GM23338 (cell line): ENCODE measurements at regions not wholly inside any gene's neighbourhood (a gene's known extent, or its start where the extent isn't known, plus 50 kb on each side); places are given as distances from the start of the nearest gene placed in this dataset.

Experiments used
- ATAC-seq: fragments of 200-7000 bp; cut with Tn5 transposase; 3 replicates; pipeline ENCODE4 v1.9.1; 2020
- DNase-seq: peaks from one replicate; pipeline ENCODE4 v3.0.0-alpha.2; 2015; ENCODE audit warnings: low spot score
- H2AFZ ChIP-seq: fragments of 200-600 bp; sonication (generic); 2 replicates; pipeline ENCODE4 v1.8.0; 2016; ENCODE audit warnings: antibody characterized with exemption, mild to moderate bottlenecking, moderate library complexity
- H3F3A ChIP-seq: fragments of 200-600 bp; sonication (generic); replicated peaks from 2 replicates; pipeline ENCODE4 v1.8.0; 2017; ENCODE audit warnings: antibody characterized with exemption, mixed run types, low read depth
- H3K27ac ChIP-seq: fragments of 200-600 bp; sonication (generic); 2 replicates; pipeline ENCODE4 v1.6.1; 2016; ENCODE audit warnings: low read depth
- H3K27me3 ChIP-seq: fragments of 200-600 bp; sonication (generic); 2 replicates; pipeline ENCODE4 v1.8.0; 2016; ENCODE audit warnings: mild to moderate bottlenecking, mixed run types, moderate library complexity; ENCODE audit not compliant: insufficient read depth
- H3K36me3 ChIP-seq: fragments of 200-600 bp; sonication (generic); 2 replicates; pipeline ENCODE4 v1.8.0; 2016; ENCODE audit warnings: mild to moderate bottlenecking; ENCODE audit not compliant: insufficient read depth
- H3K4me1 ChIP-seq: fragments of 200-600 bp; sonication (generic); 2 replicates; pipeline ENCODE4 v1.8.0; 2016; ENCODE audit warnings: mild to moderate bottlenecking, moderate library complexity; ENCODE audit not compliant: insufficient read depth
- H3K4me2 ChIP-seq: fragments of 200-600 bp; sonication (generic); 2 replicates; pipeline ENCODE4 v1.7.1; 2017; ENCODE audit warnings: mixed run types
- H3K4me3 ChIP-seq: fragments of 200-600 bp; sonication (generic); 2 replicates; pipeline ENCODE4 v1.6.1; 2016; ENCODE audit warnings: mixed run types
- H3K79me2 ChIP-seq: fragments of 200-600 bp; sonication (generic); replicated peaks from 2 replicates; pipeline ENCODE4 v1.8.0; 2017; ENCODE audit warnings: mild to moderate bottlenecking; ENCODE audit not compliant: insufficient read depth
- H3K9me2 ChIP-seq: fragments of 200-600 bp; sonication (generic); 2 replicates; pipeline ENCODE4 v1.8.0; 2017; ENCODE audit not compliant: insufficient read depth
- H4K20me1 ChIP-seq: fragments of 200-600 bp; sonication (generic); replicated peaks from 2 replicates; pipeline ENCODE4 v1.8.0; 2017; ENCODE audit warnings: mild to moderate bottlenecking; ENCODE audit not compliant: insufficient read depth
- H3K27ac Mint-ChIP-seq: 2 replicates; pipeline ENCODE4 v1.8.0; 2020; ENCODE audit warnings: inconsistent platforms, mild to moderate bottlenecking, moderate library complexity, mixed read lengths
- H3K27me3 Mint-ChIP-seq: 3 replicates; pipeline ENCODE4 v1.8.0; 2022; ENCODE audit warnings: low read depth, mild to moderate bottlenecking, moderate library complexity, mixed read lengths, inconsistent platforms; ENCODE audit not compliant: insufficient read depth, poor library complexity
- H3K36me3 Mint-ChIP-seq: 3 replicates; pipeline ENCODE4 v1.8.0; 2021; ENCODE audit warnings: low read depth, mild to moderate bottlenecking, inconsistent platforms, moderate library complexity, mixed read lengths
- H3K4me1 Mint-ChIP-seq: 3 replicates; pipeline ENCODE4 v1.8.0; 2020; ENCODE audit warnings: mild to moderate bottlenecking, inconsistent platforms, mixed read lengths
- H3K4me3 Mint-ChIP-seq: 3 replicates; pipeline ENCODE4 v1.8.0; 2021; ENCODE audit warnings: moderate library complexity, mild to moderate bottlenecking, inconsistent platforms, mixed read lengths
- H3K9me3 Mint-ChIP-seq: 3 replicates; pipeline ENCODE4 v1.8.0; 2020; ENCODE audit warnings: moderate library complexity, mild to moderate bottlenecking, inconsistent platforms, mixed read lengths
- CREB1 ChIP-seq: fragments of 250-450 bp; sonication (Bioruptor Pico); IDR thresholded peaks from 2 replicates; pipeline ENCODE4 v1.5.0; 2020; ENCODE audit warnings: low read depth, mild to moderate bottlenecking, moderate library complexity
- EZH2phosphoT487 ChIP-seq: fragments of 200-600 bp; sonication (generic); IDR thresholded peaks from one replicate; pipeline ENCODE4 v1.8.1; 2018; ENCODE audit warnings: antibody characterized with exemption; ENCODE audit not compliant: unreplicated experiment
- JUNB ChIP-seq: IDR thresholded peaks from one replicate; pipeline ENCODE4 v1.6.1; 2016; ENCODE audit warnings: antibody characterized with exemption; ENCODE audit not compliant: unreplicated experiment
- NANOG ChIP-seq: IDR thresholded peaks from 2 replicates; pipeline ENCODE4 v1.6.1; 2016; ENCODE audit warnings: antibody characterized with exemption, borderline replicate concordance
- POLR2AphosphoS5 ChIP-seq: IDR thresholded peaks from 2 replicates; pipeline ENCODE4 v1.6.1; 2016; ENCODE audit warnings: antibody characterized with exemption, low read depth
- STAT1 ChIP-seq: IDR thresholded peaks from one replicate; pipeline ENCODE4 v1.6.1; 2016; ENCODE audit warnings: antibody characterized with exemption; ENCODE audit not compliant: unreplicated experiment
- ZNF114 ChIP-seq: fragments of 250-450 bp; sonication (Bioruptor Pico); IDR thresholded peaks from 2 replicates; pipeline ENCODE4 v1.5.0; 2020; ENCODE audit warnings: mild to moderate bottlenecking, moderate library complexity
- ZNF331 ChIP-seq: fragments of 250-450 bp; sonication (Bioruptor Pico); IDR thresholded peaks from 2 replicates; pipeline ENCODE4 v1.5.0; 2020; ENCODE audit warnings: low read depth, mild to moderate bottlenecking, moderate library complexity
- TF ChIP-seq, protein P1 (sequence below): fragments of 250-450 bp; sonication (Bioruptor Pico); IDR thresholded peaks from 2 replicates; pipeline ENCODE4 v1.5.0; 2020; ENCODE audit warnings: mild to moderate bottlenecking, moderate library complexity
- TF ChIP-seq, protein P2 (sequence below), 2 experiments: fragments of 200-600 bp in 1 of 2; sonication (generic) in 1 of 2; conservative IDR thresholded peaks; 2 replicates each; pipeline versions ENCODE4 v1.5.1 to v1.6.1; 2016 to 2017; ENCODE audit warnings: antibody characterized with exemption in 2 of 2, low read depth in 2 of 2, mild to moderate bottlenecking in 2 of 2, moderate library complexity in 1 of 2
- TF ChIP-seq, protein P3 (sequence below): IDR thresholded peaks from one replicate; pipeline ENCODE4 v1.6.1; 2018; ENCODE audit warnings: antibody characterized with exemption; ENCODE audit not compliant: unreplicated experiment

DNA sequence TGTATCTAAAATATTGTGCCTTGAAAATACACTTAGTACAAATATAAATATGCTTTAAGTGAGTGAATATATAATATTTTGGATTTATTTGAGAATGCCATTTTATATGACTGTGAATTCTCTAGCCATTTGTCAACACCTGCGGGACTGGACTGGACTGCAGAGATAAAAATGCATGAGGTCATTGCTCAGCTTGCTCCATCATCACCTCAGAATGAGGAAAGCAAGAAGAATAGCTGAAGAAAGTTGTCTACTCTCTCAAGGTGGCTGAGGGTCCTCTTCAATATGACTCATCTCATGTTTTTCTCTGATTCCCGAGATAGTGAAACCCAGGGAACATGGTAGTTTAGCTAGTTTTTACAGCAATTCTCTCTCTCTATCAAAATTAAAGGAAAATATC, 732.5 kb upstream of the AGA start:
- Histone ChIP-seq H3K79me2 (no peaks in the 10 kb centered on the region), H3F3A (no peaks in the 10 kb centered on the region), H3K4me1 (no peaks in the 10 kb centered on the region), H3K4me3 (no peak overlapping the region), H4K20me1 (no peaks in the 10 kb centered on the region; the same call in 1 of the 2 replicates), H3K27me3 (no peaks in the 10 kb centered on the region), H3K36me3 (no peaks in the 10 kb centered on the region), H2AFZ (no peak overlapping the region), H3K9me2 (no peaks in the 10 kb centered on the region), H3K27ac (no peak overlapping the region), H3K4me2 (no peak overlapping the region)
- Mint-ChIP-seq H3K4me3 (no peak overlapping the region), H3K9me3 (peaks cover 3% of the 10 kb centered on the region; the same call in 1 of the 3 replicates), H3K27ac (no peak overlapping the region), H3K27me3 (no peaks in the 10 kb centered on the region), H3K4me1 (no peaks in the 10 kb centered on the region), H3K36me3 (peaks cover 4% of the 10 kb centered on the region; the same call in 1 of the 3 replicates)
- ATAC-seq (no peak), DNase-seq (no peak)
- TF ChIP-seq POLR2AphosphoS5 = no peak
- TF ChIP-seq, protein P1, sequence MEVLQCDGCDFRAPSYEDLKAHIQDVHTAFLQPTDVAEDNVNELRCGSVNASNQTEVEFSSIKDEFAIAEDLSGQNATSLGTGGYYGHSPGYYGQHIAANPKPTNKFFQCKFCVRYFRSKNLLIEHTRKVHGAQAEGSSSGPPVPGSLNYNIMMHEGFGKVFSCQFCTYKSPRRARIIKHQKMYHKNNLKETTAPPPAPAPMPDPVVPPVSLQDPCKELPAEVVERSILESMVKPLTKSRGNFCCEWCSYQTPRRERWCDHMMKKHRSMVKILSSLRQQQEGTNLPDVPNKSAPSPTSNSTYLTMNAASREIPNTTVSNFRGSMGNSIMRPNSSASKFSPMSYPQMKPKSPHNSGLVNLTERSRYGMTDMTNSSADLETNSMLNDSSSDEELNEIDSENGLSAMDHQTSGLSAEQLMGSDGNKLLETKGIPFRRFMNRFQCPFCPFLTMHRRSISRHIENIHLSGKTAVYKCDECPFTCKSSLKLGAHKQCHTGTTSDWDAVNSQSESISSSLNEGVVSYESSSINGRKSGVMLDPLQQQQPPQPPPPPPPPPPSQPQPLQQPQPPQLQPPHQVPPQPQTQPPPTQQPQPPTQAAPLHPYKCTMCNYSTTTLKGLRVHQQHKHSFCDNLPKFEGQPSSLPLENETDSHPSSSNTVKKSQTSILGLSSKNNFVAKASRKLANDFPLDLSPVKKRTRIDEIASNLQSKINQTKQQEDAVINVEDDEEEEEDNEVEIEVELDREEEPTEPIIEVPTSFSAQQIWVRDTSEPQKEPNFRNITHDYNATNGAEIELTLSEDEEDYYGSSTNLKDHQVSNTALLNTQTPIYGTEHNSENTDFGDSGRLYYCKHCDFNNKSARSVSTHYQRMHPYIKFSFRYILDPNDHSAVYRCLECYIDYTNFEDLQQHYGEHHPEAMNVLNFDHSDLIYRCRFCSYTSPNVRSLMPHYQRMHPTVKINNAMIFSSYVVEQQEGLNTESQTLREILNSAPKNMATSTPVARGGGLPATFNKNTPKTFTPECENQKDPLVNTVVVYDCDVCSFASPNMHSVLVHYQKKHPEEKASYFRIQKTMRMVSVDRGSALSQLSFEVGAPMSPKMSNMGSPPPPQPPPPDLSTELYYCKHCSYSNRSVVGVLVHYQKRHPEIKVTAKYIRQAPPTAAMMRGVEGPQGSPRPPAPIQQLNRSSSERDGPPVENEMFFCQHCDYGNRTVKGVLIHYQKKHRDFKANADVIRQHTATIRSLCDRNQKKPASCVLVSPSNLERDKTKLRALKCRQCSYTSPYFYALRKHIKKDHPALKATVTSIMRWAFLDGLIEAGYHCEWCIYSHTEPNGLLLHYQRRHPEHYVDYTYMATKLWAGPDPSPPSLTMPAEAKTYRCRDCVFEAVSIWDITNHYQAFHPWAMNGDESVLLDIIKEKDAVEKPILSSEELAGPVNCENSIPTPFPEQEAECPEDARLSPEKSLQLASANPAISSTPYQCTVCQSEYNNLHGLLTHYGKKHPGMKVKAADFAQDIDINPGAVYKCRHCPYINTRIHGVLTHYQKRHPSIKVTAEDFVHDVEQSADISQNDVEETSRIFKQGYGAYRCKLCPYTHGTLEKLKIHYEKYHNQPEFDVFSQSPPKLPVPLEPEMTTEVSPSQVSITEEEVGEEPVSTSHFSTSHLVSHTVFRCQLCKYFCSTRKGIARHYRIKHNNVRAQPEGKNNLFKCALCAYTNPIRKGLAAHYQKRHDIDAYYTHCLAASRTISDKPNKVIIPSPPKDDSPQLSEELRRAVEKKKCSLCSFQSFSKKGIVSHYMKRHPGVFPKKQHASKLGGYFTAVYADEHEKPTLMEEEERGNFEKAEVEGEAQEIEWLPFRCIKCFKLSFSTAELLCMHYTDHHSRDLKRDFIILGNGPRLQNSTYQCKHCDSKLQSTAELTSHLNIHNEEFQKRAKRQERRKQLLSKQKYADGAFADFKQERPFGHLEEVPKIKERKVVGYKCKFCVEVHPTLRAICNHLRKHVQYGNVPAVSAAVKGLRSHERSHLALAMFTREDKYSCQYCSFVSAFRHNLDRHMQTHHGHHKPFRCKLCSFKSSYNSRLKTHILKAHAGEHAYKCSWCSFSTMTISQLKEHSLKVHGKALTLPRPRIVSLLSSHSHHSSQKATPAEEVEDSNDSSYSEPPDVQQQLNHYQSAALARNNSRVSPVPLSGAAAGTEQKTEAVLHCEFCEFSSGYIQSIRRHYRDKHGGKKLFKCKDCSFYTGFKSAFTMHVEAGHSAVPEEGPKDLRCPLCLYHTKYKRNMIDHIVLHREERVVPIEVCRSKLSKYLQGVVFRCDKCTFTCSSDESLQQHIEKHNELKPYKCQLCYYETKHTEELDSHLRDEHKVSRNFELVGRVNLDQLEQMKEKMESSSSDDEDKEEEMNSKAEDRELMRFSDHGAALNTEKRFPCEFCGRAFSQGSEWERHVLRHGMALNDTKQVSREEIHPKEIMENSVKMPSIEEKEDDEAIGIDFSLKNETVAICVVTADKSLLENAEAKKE (CRISPR knock-in tag) = no peak

DNA sequence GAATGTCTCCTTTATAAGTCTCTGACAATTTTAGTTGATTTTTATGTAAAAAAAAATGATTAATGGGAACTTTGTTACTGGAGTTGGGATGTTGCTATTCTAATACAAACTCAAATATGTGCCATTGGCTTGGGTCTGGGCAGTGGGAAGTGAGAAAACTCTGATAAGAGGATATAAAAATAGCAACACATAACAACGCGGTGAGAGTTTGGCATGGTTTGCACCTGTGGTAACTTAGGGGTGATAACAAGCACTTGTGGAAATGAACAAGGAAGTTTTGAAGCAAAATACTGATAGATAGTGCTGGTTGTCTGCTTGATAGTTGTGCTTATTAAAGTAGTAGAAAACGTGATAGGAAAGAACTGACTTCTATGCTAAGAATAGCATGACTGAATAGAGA, 743.3 kb upstream of the AGA start:
- Histone ChIP-seq H2AFZ (no peak overlapping the region), H3K27me3 (no peaks in the 10 kb centered on the region), H3K79me2 (no peaks in the 10 kb centered on the region), H3K9me2 (no peaks in the 10 kb centered on the region), H3K4me1 (no peaks in the 10 kb centered on the region), H3K4me3 (no peak overlapping the region), H4K20me1 (no peaks in the 10 kb centered on the region), H3F3A (no peaks in the 10 kb centered on the region), H3K4me2 (no peak overlapping the region), H3K27ac (no peak overlapping the region), H3K36me3 (no peaks in the 10 kb centered on the region)
- ATAC-seq = no peak
- H3K4me1 Mint-ChIP-seq = no peaks in the 10 kb centered on the region
- H3K27me3 Mint-ChIP-seq = no peaks in the 10 kb centered on the region
- H3K27ac Mint-ChIP-seq = no peak overlapping the region
- no peaks in the 10 kb centered on the region for H3K36me3 Mint-ChIP-seq
- no peak overlapping the region for H3K4me3 Mint-ChIP-seq
- DNase-seq = no peak
- peaks cover 4% of the 10 kb centered on the region; the same call in 1 of the 3 replicates for H3K9me3 Mint-ChIP-seq
- TF ChIP-seq STAT1 (no peak), ZNF331 (CRISPR knock-in tag) (no peak), JUNB (no peak), EZH2phosphoT487 (no peak), ZNF114 (CRISPR knock-in tag) (no peak), CREB1 (CRISPR knock-in tag) (no peak), POLR2AphosphoS5 (no peak), NANOG (no peak)
- TF ChIP-seq, protein P2, sequence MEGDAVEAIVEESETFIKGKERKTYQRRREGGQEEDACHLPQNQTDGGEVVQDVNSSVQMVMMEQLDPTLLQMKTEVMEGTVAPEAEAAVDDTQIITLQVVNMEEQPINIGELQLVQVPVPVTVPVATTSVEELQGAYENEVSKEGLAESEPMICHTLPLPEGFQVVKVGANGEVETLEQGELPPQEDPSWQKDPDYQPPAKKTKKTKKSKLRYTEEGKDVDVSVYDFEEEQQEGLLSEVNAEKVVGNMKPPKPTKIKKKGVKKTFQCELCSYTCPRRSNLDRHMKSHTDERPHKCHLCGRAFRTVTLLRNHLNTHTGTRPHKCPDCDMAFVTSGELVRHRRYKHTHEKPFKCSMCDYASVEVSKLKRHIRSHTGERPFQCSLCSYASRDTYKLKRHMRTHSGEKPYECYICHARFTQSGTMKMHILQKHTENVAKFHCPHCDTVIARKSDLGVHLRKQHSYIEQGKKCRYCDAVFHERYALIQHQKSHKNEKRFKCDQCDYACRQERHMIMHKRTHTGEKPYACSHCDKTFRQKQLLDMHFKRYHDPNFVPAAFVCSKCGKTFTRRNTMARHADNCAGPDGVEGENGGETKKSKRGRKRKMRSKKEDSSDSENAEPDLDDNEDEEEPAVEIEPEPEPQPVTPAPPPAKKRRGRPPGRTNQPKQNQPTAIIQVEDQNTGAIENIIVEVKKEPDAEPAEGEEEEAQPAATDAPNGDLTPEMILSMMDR (conservative IDR thresholded peaks at IDR 0.05; ENCODE audit: low read depth in 2 of 2) = no peak
- TF ChIP-seq, protein P3, sequence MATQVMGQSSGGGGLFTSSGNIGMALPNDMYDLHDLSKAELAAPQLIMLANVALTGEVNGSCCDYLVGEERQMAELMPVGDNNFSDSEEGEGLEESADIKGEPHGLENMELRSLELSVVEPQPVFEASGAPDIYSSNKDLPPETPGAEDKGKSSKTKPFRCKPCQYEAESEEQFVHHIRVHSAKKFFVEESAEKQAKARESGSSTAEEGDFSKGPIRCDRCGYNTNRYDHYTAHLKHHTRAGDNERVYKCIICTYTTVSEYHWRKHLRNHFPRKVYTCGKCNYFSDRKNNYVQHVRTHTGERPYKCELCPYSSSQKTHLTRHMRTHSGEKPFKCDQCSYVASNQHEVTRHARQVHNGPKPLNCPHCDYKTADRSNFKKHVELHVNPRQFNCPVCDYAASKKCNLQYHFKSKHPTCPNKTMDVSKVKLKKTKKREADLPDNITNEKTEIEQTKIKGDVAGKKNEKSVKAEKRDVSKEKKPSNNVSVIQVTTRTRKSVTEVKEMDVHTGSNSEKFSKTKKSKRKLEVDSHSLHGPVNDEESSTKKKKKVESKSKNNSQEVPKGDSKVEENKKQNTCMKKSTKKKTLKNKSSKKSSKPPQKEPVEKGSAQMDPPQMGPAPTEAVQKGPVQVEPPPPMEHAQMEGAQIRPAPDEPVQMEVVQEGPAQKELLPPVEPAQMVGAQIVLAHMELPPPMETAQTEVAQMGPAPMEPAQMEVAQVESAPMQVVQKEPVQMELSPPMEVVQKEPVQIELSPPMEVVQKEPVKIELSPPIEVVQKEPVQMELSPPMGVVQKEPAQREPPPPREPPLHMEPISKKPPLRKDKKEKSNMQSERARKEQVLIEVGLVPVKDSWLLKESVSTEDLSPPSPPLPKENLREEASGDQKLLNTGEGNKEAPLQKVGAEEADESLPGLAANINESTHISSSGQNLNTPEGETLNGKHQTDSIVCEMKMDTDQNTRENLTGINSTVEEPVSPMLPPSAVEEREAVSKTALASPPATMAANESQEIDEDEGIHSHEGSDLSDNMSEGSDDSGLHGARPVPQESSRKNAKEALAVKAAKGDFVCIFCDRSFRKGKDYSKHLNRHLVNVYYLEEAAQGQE = no peak
